Astrocyte (in vitro differentiated cells and primary cell): ENCODE measurements at regions not wholly inside any gene's neighbourhood (a gene's known extent, or its start where the extent isn't known, plus 50 kb on each side); places are given as distances from the start of the nearest gene placed in this dataset.
"Not testable (repeated sequence)": the region's sequence is repeated elsewhere in the genome, so short reads cannot be mapped to it uniquely, and the experiment has no call there.

Experiments used
- DNase-seq: peaks from one replicate; pipeline ENCODE4 v3.0.0-alpha.2; 2010; ENCODE audit warnings: low read depth
- FAIRE-seq: peaks from 2 replicates; lab custom pipeline; 2011; peaks lifted over from hg19 to GRCh38; lab: Jason Lieb, UNC
- H2AFZ ChIP-seq: 2 replicates; pipeline ENCODE4 v1.6.0; 2012; ENCODE audit warnings: low read depth, low read length, inconsistent platforms
- H3K27ac ChIP-seq: 2 replicates; pipeline ENCODE4 v1.5.1; 2011; ENCODE audit warnings: low read depth, low read length, inconsistent platforms
- H3K27me3 ChIP-seq: 2 replicates; pipeline ENCODE4 v1.6.0; 2011; ENCODE audit warnings: low read length, inconsistent platforms; ENCODE audit not compliant: insufficient read depth
- H3K36me3 ChIP-seq: 2 replicates; pipeline ENCODE4 v1.5.1; 2011; ENCODE audit warnings: low read length, inconsistent platforms; ENCODE audit not compliant: insufficient read depth
- H3K4me1 ChIP-seq: 2 replicates; pipeline ENCODE4 v1.5.1; 2011; ENCODE audit warnings: low read length, inconsistent platforms; ENCODE audit not compliant: insufficient read depth
- H3K4me2 ChIP-seq: 2 replicates; pipeline ENCODE4 v1.6.0; 2012; ENCODE audit warnings: low read length, inconsistent platforms
- H3K4me3 ChIP-seq: 2 replicates; pipeline ENCODE4 v1.5.1; 2011; ENCODE audit warnings: low read depth, mild to moderate bottlenecking, low read length, inconsistent platforms; ENCODE audit not compliant: insufficient read depth
- H3K79me2 ChIP-seq: 2 replicates; pipeline ENCODE4 v1.6.0; 2012; ENCODE audit warnings: mild to moderate bottlenecking, low read length, inconsistent platforms; ENCODE audit not compliant: insufficient read depth
- H3K9ac ChIP-seq: 2 replicates; pipeline ENCODE4 v1.6.0; 2012; ENCODE audit warnings: mild to moderate bottlenecking, low read length, inconsistent platforms
- H3K9me3 ChIP-seq: 2 replicates; pipeline ENCODE4 v1.5.1; 2012; ENCODE audit warnings: low read depth, mild to moderate bottlenecking, low read length, inconsistent platforms; ENCODE audit not compliant: insufficient read depth
- H4K20me1 ChIP-seq: 2 replicates; pipeline ENCODE4 v1.6.0; 2012; ENCODE audit warnings: low read length, inconsistent platforms; ENCODE audit not compliant: insufficient read depth
- H3K27ac Mint-ChIP-seq: one replicate; pipeline ENCODE4 v1.8.0; 2021; ENCODE audit warnings: mild to moderate bottlenecking, mixed read lengths; ENCODE audit not compliant: unreplicated experiment
- H3K27me3 Mint-ChIP-seq: one replicate; pipeline ENCODE4 v1.8.0; 2021; ENCODE audit warnings: low read depth, mixed read lengths; ENCODE audit not compliant: unreplicated experiment
- H3K36me3 Mint-ChIP-seq: one replicate; pipeline ENCODE4 v1.8.0; 2021; ENCODE audit warnings: low read depth, mixed read lengths; ENCODE audit not compliant: unreplicated experiment
- H3K4me1 Mint-ChIP-seq: one replicate; pipeline ENCODE4 v1.8.0; 2021; ENCODE audit warnings: low read depth, mixed read lengths; ENCODE audit not compliant: unreplicated experiment
- H3K4me3 Mint-ChIP-seq: one replicate; pipeline ENCODE4 v1.8.0; 2021; ENCODE audit warnings: mild to moderate bottlenecking, moderate library complexity, mixed read lengths; ENCODE audit not compliant: unreplicated experiment
- H3K9me3 Mint-ChIP-seq: one replicate; pipeline ENCODE4 v1.8.0; 2021; ENCODE audit warnings: mild to moderate bottlenecking, mixed read lengths; ENCODE audit not compliant: unreplicated experiment
- CTCF ChIP-seq: IDR thresholded peaks from 2 replicates; pipeline ENCODE4 v1.5.1; 2011; ENCODE audit warnings: low read depth, mild to moderate bottlenecking, inconsistent platforms, low read length, moderate library complexity; ENCODE audit not compliant: insufficient read depth
- EZH2 ChIP-seq: IDR thresholded peaks from 2 replicates; pipeline ENCODE4 v1.6.1; 2012; ENCODE audit warnings: mild to moderate bottlenecking, low read length, inconsistent platforms; ENCODE audit not compliant: insufficient read depth

- no peak for TF ChIP-seq EZH2
- no peak for TF ChIP-seq CTCF
- H3K4me2 ChIP-seq, result no peak overlapping the region
- H3K36me3 Mint-ChIP-seq, result peaks cover 2% of the 10 kb centered on the region
- no peaks in the 10 kb centered on the region for H3K79me2 ChIP-seq
- peaks cover 3% of the 10 kb centered on the region for H3K4me1 Mint-ChIP-seq
- no peak overlapping the region for H3K27ac ChIP-seq
- no peaks in the 10 kb centered on the region for H3K9me3 ChIP-seq
- peaks cover 10% of the 10 kb centered on the region for H3K27me3 Mint-ChIP-seq
- H3K4me3 Mint-ChIP-seq, result no peak overlapping the region
- FAIRE-seq (no peak), DNase-seq (no peak)
- H3K27ac Mint-ChIP-seq, result no peak overlapping the region
- no peaks in the 10 kb centered on the region for H4K20me1 ChIP-seq
- H3K4me3 ChIP-seq, result no peak overlapping the region
- no peak overlapping the region for H3K9ac ChIP-seq
- no peak overlapping the region for H2AFZ ChIP-seq
- H3K36me3 ChIP-seq, result no peaks in the 10 kb centered on the region
- peaks cover 1% of the 10 kb centered on the region for H3K9me3 Mint-ChIP-seq
- H3K4me1 ChIP-seq, result no peaks in the 10 kb centered on the region
- no peaks in the 10 kb centered on the region for H3K27me3 ChIP-seq
Observed at GRCh38 chr12:131231032-131231980, 277.6 kb downstream of the ADGRD1 start.

GRCh38 chr12:131232036-131232435 lies 278.3 kb downstream of the ADGRD1 start:
- H3K4me1 ChIP-seq, result no peaks in the 10 kb centered on the region
- Mint-ChIP-seq H3K4me3 (no peak overlapping the region), H3K27me3 (peaks cover 11% of the 10 kb centered on the region), H3K27ac (no peak overlapping the region), H3K9me3 (peaks cover 1% of the 10 kb centered on the region), H3K36me3 (peaks cover 2% of the 10 kb centered on the region), H3K4me1 (peaks cover 3% of the 10 kb centered on the region)
- H3K9me3 ChIP-seq, result no peaks in the 10 kb centered on the region
- H3K79me2 ChIP-seq, result no peaks in the 10 kb centered on the region
- H3K9ac ChIP-seq, result no peak overlapping the region
- FAIRE-seq (no peak), DNase-seq (no peak)
- H3K27ac ChIP-seq, result no peak overlapping the region
- H3K27me3 ChIP-seq, result no peaks in the 10 kb centered on the region
- H3K36me3 ChIP-seq, result no peaks in the 10 kb centered on the region
- no peak for TF ChIP-seq EZH2
- TF ChIP-seq CTCF, result no peak
- no peak overlapping the region for H2AFZ ChIP-seq
- no peaks in the 10 kb centered on the region for H4K20me1 ChIP-seq
- H3K4me3 ChIP-seq, result no peak overlapping the region
- no peak overlapping the region for H3K4me2 ChIP-seq

GRCh38 chr12:131232872-131233271 lies 279.2 kb downstream of the ADGRD1 start:
- H3K36me3 ChIP-seq, H3K4me2 ChIP-seq, H3K4me3 Mint-ChIP-seq, H3K9me3 Mint-ChIP-seq, DNase-seq, H3K27me3 ChIP-seq, H3K4me1 ChIP-seq, FAIRE-seq, H3K4me3 ChIP-seq, H3K27ac Mint-ChIP-seq, H4K20me1 ChIP-seq, H2AFZ ChIP-seq, H3K9ac ChIP-seq, H3K79me2 ChIP-seq, H3K9me3 ChIP-seq, H3K36me3 Mint-ChIP-seq, H3K4me1 Mint-ChIP-seq, H3K27ac ChIP-seq: not testable (repeated sequence)
- H3K27me3 Mint-ChIP-seq, result peaks cover 11% of the 10 kb centered on the region

- not testable (repeated sequence) for H3K9me3 ChIP-seq, H3K36me3 Mint-ChIP-seq, H4K20me1 ChIP-seq, H3K4me2 ChIP-seq, H3K27ac Mint-ChIP-seq, H3K4me3 Mint-ChIP-seq, H3K36me3 ChIP-seq, H3K9ac ChIP-seq, DNase-seq, H2AFZ ChIP-seq, H3K4me3 ChIP-seq, H3K4me1 ChIP-seq, FAIRE-seq, H3K27me3 ChIP-seq, H3K4me1 Mint-ChIP-seq, H3K79me2 ChIP-seq, H3K9me3 Mint-ChIP-seq, H3K27ac ChIP-seq
- H3K27me3 Mint-ChIP-seq, result peaks cover 11% of the 10 kb centered on the region
Observed at GRCh38 chr12:131233850-131234789, 280.4 kb downstream of the ADGRD1 start.
